H1 (cell line): ENCODE measurements at regions not wholly inside any gene's neighbourhood (a gene's known extent, or its start where the extent isn't known, plus 50 kb on each side); places are given as distances from the start of the nearest gene placed in this dataset.

ENCODE experiments used
- ASH2L ChIP-seq: fragments of 200-600, 300-600 bp; sonication (generic); IDR thresholded peaks from one replicate; pipeline ENCODE4 v1.7.1; 2017; ENCODE audit warnings: low read length
- CHD1 ChIP-seq: IDR thresholded peaks from 2 replicates; pipeline ENCODE4 v1.6.1; 2012; ENCODE audit warnings: low read depth, low read length, improper control_type of control experiment
- CTBP2 ChIP-seq: IDR thresholded peaks from 2 replicates; pipeline ENCODE4 v1.7.0; 2011; ENCODE audit warnings: borderline replicate concordance, mild to moderate bottlenecking, moderate library complexity, mixed read lengths, low read length; ENCODE audit not compliant: insufficient read depth, insufficient read length
- HDAC2 ChIP-seq, 2 experiments: fragments of 300-600 bp in 1 of 2; sonication (generic) in 1 of 2; IDR thresholded peaks; 2 replicates each; pipeline ENCODE4 v1.6.1; 2011 to 2012; ENCODE audit warnings: low read depth in 2 of 2, low read length in 2 of 2, mild to moderate bottlenecking in 2 of 2, moderate library complexity in 2 of 2, borderline replicate concordance in 1 of 2, inconsistent platforms in 1 of 2
- POLR2AphosphoS5 ChIP-seq: IDR thresholded peaks from 2 replicates; pipeline ENCODE4 v1.6.1; 2011; ENCODE audit warnings: low read depth, low read length
- POU5F1 ChIP-seq: IDR thresholded peaks from 2 replicates; pipeline ENCODE4 v1.6.1; 2011; ENCODE audit warnings: low read depth, mild to moderate bottlenecking, low read length, moderate library complexity
- SP1 ChIP-seq: IDR thresholded peaks from 2 replicates; pipeline ENCODE4 v1.6.1; 2011; ENCODE audit warnings: low read depth, low read length
- TEAD4 ChIP-seq: IDR thresholded peaks from 2 replicates; pipeline ENCODE4 v1.6.1; 2012; ENCODE audit warnings: low read depth, low read length, inconsistent platforms, mixed read lengths
- TF ChIP-seq, protein P1 (sequence below): fragments of 300-600 bp; sonication (generic); IDR thresholded peaks from 2 replicates; pipeline ENCODE4 v1.7.1; 2012; ENCODE audit warnings: low read length, moderate library complexity, mild to moderate bottlenecking, inconsistent platforms; ENCODE audit not compliant: insufficient replicate concordance

DNA sequence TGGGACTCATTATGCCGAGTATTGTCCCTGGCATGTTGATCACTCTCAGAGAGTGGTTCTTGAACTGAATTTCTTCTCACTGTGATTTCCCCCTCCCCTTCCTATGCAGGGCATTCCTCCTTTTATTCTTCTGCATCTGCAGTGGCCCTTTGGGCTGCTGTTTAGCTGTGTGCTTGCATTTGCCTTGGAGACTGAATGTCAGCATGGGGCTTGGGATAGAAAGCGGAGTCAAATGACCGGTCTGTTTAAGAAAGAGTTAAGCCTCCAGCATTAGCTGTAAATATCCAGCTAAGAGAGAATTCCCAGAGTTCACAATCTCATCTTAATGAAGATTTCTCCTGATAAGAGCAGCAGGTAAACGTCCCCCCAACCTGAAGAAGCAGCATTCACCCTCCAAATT is 65.6 kb upstream of the RMST start (continued):
- TF ChIP-seq, protein P1, sequence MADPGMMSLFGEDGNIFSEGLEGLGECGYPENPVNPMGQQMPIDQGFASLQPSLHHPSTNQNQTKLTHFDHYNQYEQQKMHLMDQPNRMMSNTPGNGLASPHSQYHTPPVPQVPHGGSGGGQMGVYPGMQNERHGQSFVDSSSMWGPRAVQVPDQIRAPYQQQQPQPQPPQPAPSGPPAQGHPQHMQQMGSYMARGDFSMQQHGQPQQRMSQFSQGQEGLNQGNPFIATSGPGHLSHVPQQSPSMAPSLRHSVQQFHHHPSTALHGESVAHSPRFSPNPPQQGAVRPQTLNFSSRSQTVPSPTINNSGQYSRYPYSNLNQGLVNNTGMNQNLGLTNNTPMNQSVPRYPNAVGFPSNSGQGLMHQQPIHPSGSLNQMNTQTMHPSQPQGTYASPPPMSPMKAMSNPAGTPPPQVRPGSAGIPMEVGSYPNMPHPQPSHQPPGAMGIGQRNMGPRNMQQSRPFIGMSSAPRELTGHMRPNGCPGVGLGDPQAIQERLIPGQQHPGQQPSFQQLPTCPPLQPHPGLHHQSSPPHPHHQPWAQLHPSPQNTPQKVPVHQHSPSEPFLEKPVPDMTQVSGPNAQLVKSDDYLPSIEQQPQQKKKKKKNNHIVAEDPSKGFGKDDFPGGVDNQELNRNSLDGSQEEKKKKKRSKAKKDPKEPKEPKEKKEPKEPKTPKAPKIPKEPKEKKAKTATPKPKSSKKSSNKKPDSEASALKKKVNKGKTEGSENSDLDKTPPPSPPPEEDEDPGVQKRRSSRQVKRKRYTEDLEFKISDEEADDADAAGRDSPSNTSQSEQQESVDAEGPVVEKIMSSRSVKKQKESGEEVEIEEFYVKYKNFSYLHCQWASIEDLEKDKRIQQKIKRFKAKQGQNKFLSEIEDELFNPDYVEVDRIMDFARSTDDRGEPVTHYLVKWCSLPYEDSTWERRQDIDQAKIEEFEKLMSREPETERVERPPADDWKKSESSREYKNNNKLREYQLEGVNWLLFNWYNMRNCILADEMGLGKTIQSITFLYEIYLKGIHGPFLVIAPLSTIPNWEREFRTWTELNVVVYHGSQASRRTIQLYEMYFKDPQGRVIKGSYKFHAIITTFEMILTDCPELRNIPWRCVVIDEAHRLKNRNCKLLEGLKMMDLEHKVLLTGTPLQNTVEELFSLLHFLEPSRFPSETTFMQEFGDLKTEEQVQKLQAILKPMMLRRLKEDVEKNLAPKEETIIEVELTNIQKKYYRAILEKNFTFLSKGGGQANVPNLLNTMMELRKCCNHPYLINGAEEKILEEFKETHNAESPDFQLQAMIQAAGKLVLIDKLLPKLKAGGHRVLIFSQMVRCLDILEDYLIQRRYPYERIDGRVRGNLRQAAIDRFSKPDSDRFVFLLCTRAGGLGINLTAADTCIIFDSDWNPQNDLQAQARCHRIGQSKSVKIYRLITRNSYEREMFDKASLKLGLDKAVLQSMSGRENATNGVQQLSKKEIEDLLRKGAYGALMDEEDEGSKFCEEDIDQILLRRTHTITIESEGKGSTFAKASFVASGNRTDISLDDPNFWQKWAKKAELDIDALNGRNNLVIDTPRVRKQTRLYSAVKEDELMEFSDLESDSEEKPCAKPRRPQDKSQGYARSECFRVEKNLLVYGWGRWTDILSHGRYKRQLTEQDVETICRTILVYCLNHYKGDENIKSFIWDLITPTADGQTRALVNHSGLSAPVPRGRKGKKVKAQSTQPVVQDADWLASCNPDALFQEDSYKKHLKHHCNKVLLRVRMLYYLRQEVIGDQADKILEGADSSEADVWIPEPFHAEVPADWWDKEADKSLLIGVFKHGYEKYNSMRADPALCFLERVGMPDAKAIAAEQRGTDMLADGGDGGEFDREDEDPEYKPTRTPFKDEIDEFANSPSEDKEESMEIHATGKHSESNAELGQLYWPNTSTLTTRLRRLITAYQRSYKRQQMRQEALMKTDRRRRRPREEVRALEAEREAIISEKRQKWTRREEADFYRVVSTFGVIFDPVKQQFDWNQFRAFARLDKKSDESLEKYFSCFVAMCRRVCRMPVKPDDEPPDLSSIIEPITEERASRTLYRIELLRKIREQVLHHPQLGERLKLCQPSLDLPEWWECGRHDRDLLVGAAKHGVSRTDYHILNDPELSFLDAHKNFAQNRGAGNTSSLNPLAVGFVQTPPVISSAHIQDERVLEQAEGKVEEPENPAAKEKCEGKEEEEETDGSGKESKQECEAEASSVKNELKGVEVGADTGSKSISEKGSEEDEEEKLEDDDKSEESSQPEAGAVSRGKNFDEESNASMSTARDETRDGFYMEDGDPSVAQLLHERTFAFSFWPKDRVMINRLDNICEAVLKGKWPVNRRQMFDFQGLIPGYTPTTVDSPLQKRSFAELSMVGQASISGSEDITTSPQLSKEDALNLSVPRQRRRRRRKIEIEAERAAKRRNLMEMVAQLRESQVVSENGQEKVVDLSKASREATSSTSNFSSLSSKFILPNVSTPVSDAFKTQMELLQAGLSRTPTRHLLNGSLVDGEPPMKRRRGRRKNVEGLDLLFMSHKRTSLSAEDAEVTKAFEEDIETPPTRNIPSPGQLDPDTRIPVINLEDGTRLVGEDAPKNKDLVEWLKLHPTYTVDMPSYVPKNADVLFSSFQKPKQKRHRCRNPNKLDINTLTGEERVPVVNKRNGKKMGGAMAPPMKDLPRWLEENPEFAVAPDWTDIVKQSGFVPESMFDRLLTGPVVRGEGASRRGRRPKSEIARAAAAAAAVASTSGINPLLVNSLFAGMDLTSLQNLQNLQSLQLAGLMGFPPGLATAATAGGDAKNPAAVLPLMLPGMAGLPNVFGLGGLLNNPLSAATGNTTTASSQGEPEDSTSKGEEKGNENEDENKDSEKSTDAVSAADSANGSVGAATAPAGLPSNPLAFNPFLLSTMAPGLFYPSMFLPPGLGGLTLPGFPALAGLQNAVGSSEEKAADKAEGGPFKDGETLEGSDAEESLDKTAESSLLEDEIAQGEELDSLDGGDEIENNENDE: peak; percentile 65
- TF ChIP-seq CTBP2: no peak
- no peak for TF ChIP-seq POLR2AphosphoS5
- 0 out of 2 replicates have a peak, but pooled peaks have one; percentile 34 for TF ChIP-seq POU5F1
- no peak for TF ChIP-seq CHD1
- TF ChIP-seq TEAD4: peak; percentile 57; the same call in 1 of the 2 replicates
- TF ChIP-seq ASH2L: peak; percentile 71
- 0 out of 2 replicates have a peak, but pooled peaks have one; percentile 44 for TF ChIP-seq SP1
- peak in 1 of 2 experiments; percentile 79; a peak in 1 of 4 replicates for TF ChIP-seq HDAC2 (IDR thresholded peaks at IDR 0.05; ENCODE audit: borderline replicate concordance in 1 of 2, low read depth in 2 of 2, low read length in 2 of 2)
